ENCODE measurements at regions not wholly inside any gene's neighbourhood (a gene's known extent, or its start where the extent isn't known, plus 50 kb on each side); places are given as distances from the start of the nearest gene placed in this dataset.
A peak's percentile ranks its signal among the peaks of the same experiment; 100 is the strongest.

- no peak for DNase-seq (ENCODE audit: low read depth, low spot score)
- Histone ChIP-seq H3K4me3 (ENCODE audit: control insufficient read depth in 2 of 3, extremely low read depth in 1 of 3, insufficient read depth in 2 of 3, low read depth in 1 of 3, low read length in 3 of 3) (no peak overlapping the region), H3K4me1 (ENCODE audit: control insufficient read depth, extremely low read depth, insufficient read depth, low read length) (no peaks in the 10 kb centered on the region), H3K27ac (ENCODE audit: control insufficient read depth, insufficient read depth, low read length) (no peak overlapping the region), H2AFZ (ENCODE audit: control insufficient read depth, low read length) (no peak overlapping the region), H3K4me2 (ENCODE audit: control insufficient read depth, extremely low read depth, insufficient read depth, low read depth, low read length) (no peak overlapping the region), H3K27me3 (ENCODE audit: control insufficient read depth, extremely low read depth, insufficient read depth, low read length) (peaks cover 19% of the 10 kb centered on the region), H3K79me2 (ENCODE audit: control insufficient read depth, insufficient read depth, low read length) (no peaks in the 10 kb centered on the region), H3K36me3 (ENCODE audit: control insufficient read depth in 2 of 2, extremely low read depth in 1 of 2, insufficient read depth in 2 of 2, low read length in 2 of 2) (no peaks in the 10 kb centered on the region), H3K9me1 (ENCODE audit: control insufficient read depth, extremely low read depth, insufficient read depth, low read length) (no peaks in the 10 kb centered on the region), H3K9me3 (ENCODE audit: control insufficient read depth, low read depth, low read length) (no peaks in the 10 kb centered on the region), H3K9ac (ENCODE audit: control insufficient read depth, extremely low read depth, insufficient read depth, low read length) (no peak overlapping the region), H4K20me1 (ENCODE audit: control insufficient read depth, extremely low read depth, insufficient read depth, low read length) (peaks cover 3% of the 10 kb centered on the region)
- dilution Hi-C loops (cut with MboI; ENCODE audit: extremely low pct_ligation_motif_present, low sequenced_read_pairs): no loop called here
- FAIRE-seq: no peak
- no peak for TF ChIP-seq EZH2 (IDR thresholded peaks at IDR 0.05; ENCODE audit: low read length)
These were observed 58.9 kb upstream of the LYZL2 start for GRCh38 chr10:30688456-30688855.

GRCh38 chr10:30687698-30688213 is 58.2 kb upstream of the LYZL2 start:
- Histone ChIP-seq H3K79me2 (ENCODE audit: control insufficient read depth, insufficient read depth, low read length) (no peaks in the 10 kb centered on the region), H3K4me3 (ENCODE audit: control insufficient read depth in 2 of 3, extremely low read depth in 1 of 3, insufficient read depth in 2 of 3, low read depth in 1 of 3, low read length in 3 of 3) (no peak overlapping the region), H2AFZ (ENCODE audit: control insufficient read depth, low read length) (no peak overlapping the region), H3K9ac (ENCODE audit: control insufficient read depth, extremely low read depth, insufficient read depth, low read length) (no peak overlapping the region), H3K36me3 (ENCODE audit: control insufficient read depth in 2 of 2, extremely low read depth in 1 of 2, insufficient read depth in 2 of 2, low read length in 2 of 2) (no peaks in the 10 kb centered on the region), H3K9me3 (ENCODE audit: control insufficient read depth, low read depth, low read length) (no peaks in the 10 kb centered on the region), H3K4me1 (ENCODE audit: control insufficient read depth, extremely low read depth, insufficient read depth, low read length) (no peaks in the 10 kb centered on the region), H3K4me2 (ENCODE audit: control insufficient read depth, extremely low read depth, insufficient read depth, low read depth, low read length) (no peak overlapping the region), H3K9me1 (ENCODE audit: control insufficient read depth, extremely low read depth, insufficient read depth, low read length) (no peaks in the 10 kb centered on the region), H3K27ac (ENCODE audit: control insufficient read depth, insufficient read depth, low read length) (no peak overlapping the region), H3K27me3 (ENCODE audit: control insufficient read depth, extremely low read depth, insufficient read depth, low read length) (peaks cover 19% of the 10 kb centered on the region), H4K20me1 (ENCODE audit: control insufficient read depth, extremely low read depth, insufficient read depth, low read length) (peaks cover 3% of the 10 kb centered on the region)
- dilution Hi-C loops (cut with MboI; ENCODE audit: extremely low pct_ligation_motif_present, low sequenced_read_pairs): no loop called here
- TF ChIP-seq EZH2 (IDR thresholded peaks at IDR 0.05; ENCODE audit: low read length) (no peak), CTCF (optimal IDR thresholded peaks at IDR 0.05 in 1 of 3, IDR thresholded peaks at IDR 0.05 in 1 of 3, conservative IDR thresholded peaks at IDR 0.05 in 1 of 3; ENCODE audit: extremely low read depth in 1 of 3, insufficient read depth in 2 of 3, low read length in 3 of 3) (peak; percentile 83 to 96 (median 90))
- no peak for FAIRE-seq
- DNase-seq (ENCODE audit: low read depth, low spot score): no peak

- Histone ChIP-seq H2AFZ (ENCODE audit: control insufficient read depth, low read length) (no peak overlapping the region), H3K9me1 (ENCODE audit: control insufficient read depth, extremely low read depth, insufficient read depth, low read length) (no peaks in the 10 kb centered on the region), H3K79me2 (ENCODE audit: control insufficient read depth, insufficient read depth, low read length) (no peaks in the 10 kb centered on the region), H3K36me3 (ENCODE audit: control insufficient read depth in 2 of 2, extremely low read depth in 1 of 2, insufficient read depth in 2 of 2, low read length in 2 of 2) (no peaks in the 10 kb centered on the region), H3K9ac (ENCODE audit: control insufficient read depth, extremely low read depth, insufficient read depth, low read length) (no peak overlapping the region), H3K9me3 (ENCODE audit: control insufficient read depth, low read depth, low read length) (no peaks in the 10 kb centered on the region), H3K27ac (ENCODE audit: control insufficient read depth, insufficient read depth, low read length) (no peak overlapping the region), H3K4me3 (ENCODE audit: control insufficient read depth in 2 of 3, extremely low read depth in 1 of 3, insufficient read depth in 2 of 3, low read depth in 1 of 3, low read length in 3 of 3) (no peak overlapping the region), H3K4me2 (ENCODE audit: control insufficient read depth, extremely low read depth, insufficient read depth, low read depth, low read length) (no peak overlapping the region), H4K20me1 (ENCODE audit: control insufficient read depth, extremely low read depth, insufficient read depth, low read length) (peaks cover 3% of the 10 kb centered on the region), H3K27me3 (ENCODE audit: control insufficient read depth, extremely low read depth, insufficient read depth, low read length) (peaks cover 19% of the 10 kb centered on the region), H3K4me1 (ENCODE audit: control insufficient read depth, extremely low read depth, insufficient read depth, low read length) (peaks cover 6% of the 10 kb centered on the region)
- no peak for TF ChIP-seq CTCF (optimal IDR thresholded peaks at IDR 0.05 in 1 of 3, IDR thresholded peaks at IDR 0.05 in 1 of 3, conservative IDR thresholded peaks at IDR 0.05 in 1 of 3; ENCODE audit: extremely low read depth in 1 of 3, insufficient read depth in 2 of 3, low read length in 3 of 3)
- no peak for TF ChIP-seq EZH2 (IDR thresholded peaks at IDR 0.05; ENCODE audit: low read length)
- no peak for DNase-seq (ENCODE audit: low read depth, low spot score)
- dilution Hi-C loops (cut with MboI; ENCODE audit: extremely low pct_ligation_motif_present, low sequenced_read_pairs): no loop called here
- FAIRE-seq: no peak
These were observed 57.2 kb upstream of the LYZL2 start for GRCh38 chr10:30686708-30687107.
